ENCODE measurements at regions not wholly inside any gene's neighbourhood (a gene's known extent, or its start where the extent isn't known, plus 50 kb on each side); places are given as distances from the start of the nearest gene placed in this dataset.

- Histone ChIP-seq H3K79me2 (ENCODE audit: low read length) (no peaks in the 10 kb centered on the region), H3K4me3 (ENCODE audit: low read length) (peak overlapping the region; percentile 68), H3K9me2 (replicated peaks; ENCODE audit: low read length) (no peaks in the 10 kb centered on the region), H3K27ac (ENCODE audit: low read length) (peak overlapping the region; percentile 91), H3K36me3 (ENCODE audit: low read depth, low read length) (no peaks in the 10 kb centered on the region), H3F3A (ENCODE audit: low read length, unreplicated experiment) (no peaks in the 10 kb centered on the region), H3K9me3 (ENCODE audit: low read length) (no peaks in the 10 kb centered on the region), H3K9ac (ENCODE audit: low read length) (peak overlapping the region; percentile 88), H3K4me1 (ENCODE audit: insufficient read depth, low read length) (peaks cover 60% of the 10 kb centered on the region), H2AFZ (ENCODE audit: low read length) (peak overlapping the region; percentile 94), H4K20me1 (ENCODE audit: low read length) (no peaks in the 10 kb centered on the region), H3K4me2 (ENCODE audit: low read length) (peak overlapping the region; percentile 90), H3K27me3 (ENCODE audit: low read length) (no peaks in the 10 kb centered on the region)
- peak; percentile 2 for ATAC-seq
- peak; percentile 7 for DNase-seq
- intact Hi-C loops (cut with micrococcal nuclease): loop anchor here (5.0 kb wide), 1 partner anchor 339 kb away; no protein-coding TSS in a partner anchor
- TF ChIP-seq EZH2phosphoT487 (IDR thresholded peaks at IDR 0.05; ENCODE audit: borderline replicate concordance, low read length) (no peak), EZH2 (IDR thresholded peaks at IDR 0.05; ENCODE audit: low read length, unreplicated experiment) (no peak), CTCF (conservative IDR thresholded peaks at IDR 0.05; ENCODE audit: low read depth, low read length) (no peak)
- POLR2A ChIA-PET (ENCODE audit: unreplicated experiment): interaction anchor here (0.6 to 0.7 kb wide), 2 partner anchors 124 to 179 kb away, joined by 3 read pairs; partner anchors contain the start of gene SPRED1
- TSS peak; percentile 76 for BruUV-seq (replicated peaks)
- CTCF ChIA-PET: interaction anchor here (0.7 to 1.1 kb wide), 2 partner anchors 178 to 247 kb away, joined by 5 to 6 read pairs; no protein-coding TSS in a partner anchor
Observed at GRCh38 chr15:38073178-38073946, 138.9 kb downstream of the TMCO5A start.

GRCh38 chr15:38074029-38074428, 139.6 kb downstream of the TMCO5A start:
- TF ChIP-seq CTCF (conservative IDR thresholded peaks at IDR 0.05; ENCODE audit: low read depth, low read length) (no peak), EZH2 (IDR thresholded peaks at IDR 0.05; ENCODE audit: low read length, unreplicated experiment) (no peak), EZH2phosphoT487 (IDR thresholded peaks at IDR 0.05; ENCODE audit: borderline replicate concordance, low read length) (no peak)
- no peaks in the 10 kb centered on the region for H3K79me2 ChIP-seq (ENCODE audit: low read length)
- H3K4me3 ChIP-seq (ENCODE audit: low read length): peak overlapping the region; percentile 68; the same call in 1 of the 2 replicates
- no peaks in the 10 kb centered on the region for H3K36me3 ChIP-seq (ENCODE audit: low read depth, low read length)
- H2AFZ ChIP-seq (ENCODE audit: low read length): peak overlapping the region; percentile 94; the same call in 1 of the 2 replicates
- H3K9me2 ChIP-seq (replicated peaks; ENCODE audit: low read length): no peaks in the 10 kb centered on the region
- intact Hi-C loops (cut with micrococcal nuclease): loop anchor here (5.0 kb wide), 1 partner anchor 338 kb away; no protein-coding TSS in a partner anchor
- POLR2A ChIA-PET (ENCODE audit: unreplicated experiment): interaction anchor here (0.6 kb wide), 1 partner anchor 178 kb away, joined by 3 read pairs; the partner anchor contains the start of gene SPRED1
- peak overlapping the region; percentile 91 for H3K27ac ChIP-seq (ENCODE audit: low read length)
- H3K9ac ChIP-seq (ENCODE audit: low read length): 0 out of 2 replicates have a peak overlapping the region, but pooled peaks have one; percentile 88
- H3K4me1 ChIP-seq (ENCODE audit: insufficient read depth, low read length): peaks cover 53% of the 10 kb centered on the region
- no peaks in the 10 kb centered on the region for H4K20me1 ChIP-seq (ENCODE audit: low read length)
- H3F3A ChIP-seq (ENCODE audit: low read length, unreplicated experiment): no peaks in the 10 kb centered on the region
- H3K9me3 ChIP-seq (ENCODE audit: low read length): no peaks in the 10 kb centered on the region
- no TSS peak for BruUV-seq (replicated peaks)
- H3K27me3 ChIP-seq (ENCODE audit: low read length): no peaks in the 10 kb centered on the region
- ATAC-seq: no peak
- peak; percentile 36 for DNase-seq
- peak overlapping the region; percentile 90 for H3K4me2 ChIP-seq (ENCODE audit: low read length)
- CTCF ChIA-PET: no interaction called here

- no peaks in the 10 kb centered on the region for H4K20me1 ChIP-seq (ENCODE audit: low read length)
- no peaks in the 10 kb centered on the region for H3K36me3 ChIP-seq (ENCODE audit: low read depth, low read length)
- ATAC-seq: no peak
- no peak overlapping the region for H2AFZ ChIP-seq (ENCODE audit: low read length)
- POLR2A ChIA-PET (ENCODE audit: unreplicated experiment): no interaction called here
- H3K79me2 ChIP-seq (ENCODE audit: low read length): no peaks in the 10 kb centered on the region
- H3K27ac ChIP-seq (ENCODE audit: low read length): no peak overlapping the region
- peaks cover 49% of the 10 kb centered on the region for H3K4me1 ChIP-seq (ENCODE audit: insufficient read depth, low read length)
- H3K9me2 ChIP-seq (replicated peaks; ENCODE audit: low read length): no peaks in the 10 kb centered on the region
- H3K4me3 ChIP-seq (ENCODE audit: low read length): no peak overlapping the region
- H3K9me3 ChIP-seq (ENCODE audit: low read length): no peaks in the 10 kb centered on the region
- intact Hi-C loops (cut with micrococcal nuclease): no loop called here
- CTCF ChIA-PET: no interaction called here
- no peak overlapping the region for H3K4me2 ChIP-seq (ENCODE audit: low read length)
- no peaks in the 10 kb centered on the region for H3K27me3 ChIP-seq (ENCODE audit: low read length)
- no peaks in the 10 kb centered on the region for H3F3A ChIP-seq (ENCODE audit: low read length, unreplicated experiment)
- no peak for DNase-seq
- BruUV-seq (replicated peaks): no TSS peak
- H3K9ac ChIP-seq (ENCODE audit: low read length): no peak overlapping the region
- TF ChIP-seq CTCF (conservative IDR thresholded peaks at IDR 0.05; ENCODE audit: low read depth, low read length): no peak
- no peak for TF ChIP-seq EZH2 (IDR thresholded peaks at IDR 0.05; ENCODE audit: low read length, unreplicated experiment)
- no peak for TF ChIP-seq EZH2phosphoT487 (IDR thresholded peaks at IDR 0.05; ENCODE audit: borderline replicate concordance, low read length)
Observed at GRCh38 chr15:38075466-38075865, 141.0 kb downstream of the TMCO5A start.
